WTC11 (cell line): ENCODE measurements at regions not wholly inside any gene's neighbourhood (a gene's known extent, or its start where the extent isn't known, plus 50 kb on each side); places are given as distances from the start of the nearest gene placed in this dataset.

Experiments used
- CREB1 ChIP-seq: sonication (generic); formaldehyde crosslinking; IDR thresholded peaks from 2 replicates; pipeline ENCODE4 v1.8.0; 2023; ENCODE audit warnings: mild to moderate bottlenecking, missing genetic modification reagents
- ESRRA ChIP-seq: sonication (generic); formaldehyde crosslinking; IDR thresholded peaks from 2 replicates; pipeline ENCODE4 v1.8.1; 2022; ENCODE audit warnings: mild to moderate bottlenecking, missing genetic modification reagents, borderline replicate concordance
- GABPB1 ChIP-seq: sonication (generic); formaldehyde crosslinking; IDR thresholded peaks from 2 replicates; pipeline ENCODE4 v1.8.1; 2023; ENCODE audit warnings: mild to moderate bottlenecking, missing genetic modification reagents
- JAZF1 ChIP-seq: fragments of 250-450 bp; sonication (Bioruptor Pico); IDR thresholded peaks from 2 replicates; pipeline ENCODE4 v1.9.0; 2021; ENCODE audit warnings: moderate library complexity, mild to moderate bottlenecking, inconsistent platforms
- JUN ChIP-seq: sonication (generic); formaldehyde crosslinking; IDR thresholded peaks from 2 replicates; pipeline ENCODE4 v1.8.0; 2023; ENCODE audit warnings: mild to moderate bottlenecking, missing genetic modification reagents
- TEAD4 ChIP-seq: sonication (generic); formaldehyde crosslinking; IDR thresholded peaks from 2 replicates; pipeline ENCODE4 v1.8.0; 2022; ENCODE audit warnings: mild to moderate bottlenecking, missing genetic modification reagents
- TP53 ChIP-seq: sonication (generic); formaldehyde crosslinking; IDR thresholded peaks from 2 replicates; pipeline ENCODE4 v1.8.1; 2023; ENCODE audit warnings: mild to moderate bottlenecking, missing genetic modification reagents
- ZNF263 ChIP-seq: sonication (generic); formaldehyde crosslinking; IDR thresholded peaks from 2 replicates; pipeline ENCODE4 v1.8.1; 2022; ENCODE audit warnings: low read depth, mild to moderate bottlenecking, moderate library complexity, missing genetic modification reagents
- ZNF317 ChIP-seq: sonication (generic); formaldehyde crosslinking; IDR thresholded peaks from 2 replicates; pipeline ENCODE4 v1.8.1; 2023; ENCODE audit warnings: low read depth, mild to moderate bottlenecking, moderate library complexity, missing genetic modification reagents, borderline replicate concordance
- ZSCAN18 ChIP-seq: fragments of 250-450 bp; sonication (Bioruptor Pico); IDR thresholded peaks from 2 replicates; pipeline ENCODE4 v2.1.2; 2022; ENCODE audit warnings: mild to moderate bottlenecking, moderate library complexity
- TF ChIP-seq, protein P1 (sequence below): fragments of 200-600 bp; IDR thresholded peaks from 2 replicates; pipeline ENCODE4 v1.8.0; 2022; ENCODE audit warnings: antibody characterized with exemption
- TF ChIP-seq, protein P2 (sequence below): sonication (generic); formaldehyde crosslinking; IDR thresholded peaks from 2 replicates; pipeline ENCODE4 v1.8.0; 2023; ENCODE audit warnings: missing genetic modification reagents, mild to moderate bottlenecking, borderline replicate concordance
- TF ChIP-seq, protein P3 (sequence below): sonication (generic); formaldehyde crosslinking; IDR thresholded peaks from 2 replicates; pipeline ENCODE4 v1.8.1; 2023; ENCODE audit warnings: mild to moderate bottlenecking, missing genetic modification reagents, moderate library complexity

- TF ChIP-seq, protein P1, sequence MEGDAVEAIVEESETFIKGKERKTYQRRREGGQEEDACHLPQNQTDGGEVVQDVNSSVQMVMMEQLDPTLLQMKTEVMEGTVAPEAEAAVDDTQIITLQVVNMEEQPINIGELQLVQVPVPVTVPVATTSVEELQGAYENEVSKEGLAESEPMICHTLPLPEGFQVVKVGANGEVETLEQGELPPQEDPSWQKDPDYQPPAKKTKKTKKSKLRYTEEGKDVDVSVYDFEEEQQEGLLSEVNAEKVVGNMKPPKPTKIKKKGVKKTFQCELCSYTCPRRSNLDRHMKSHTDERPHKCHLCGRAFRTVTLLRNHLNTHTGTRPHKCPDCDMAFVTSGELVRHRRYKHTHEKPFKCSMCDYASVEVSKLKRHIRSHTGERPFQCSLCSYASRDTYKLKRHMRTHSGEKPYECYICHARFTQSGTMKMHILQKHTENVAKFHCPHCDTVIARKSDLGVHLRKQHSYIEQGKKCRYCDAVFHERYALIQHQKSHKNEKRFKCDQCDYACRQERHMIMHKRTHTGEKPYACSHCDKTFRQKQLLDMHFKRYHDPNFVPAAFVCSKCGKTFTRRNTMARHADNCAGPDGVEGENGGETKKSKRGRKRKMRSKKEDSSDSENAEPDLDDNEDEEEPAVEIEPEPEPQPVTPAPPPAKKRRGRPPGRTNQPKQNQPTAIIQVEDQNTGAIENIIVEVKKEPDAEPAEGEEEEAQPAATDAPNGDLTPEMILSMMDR = no peak
- TF ChIP-seq, protein P2, sequence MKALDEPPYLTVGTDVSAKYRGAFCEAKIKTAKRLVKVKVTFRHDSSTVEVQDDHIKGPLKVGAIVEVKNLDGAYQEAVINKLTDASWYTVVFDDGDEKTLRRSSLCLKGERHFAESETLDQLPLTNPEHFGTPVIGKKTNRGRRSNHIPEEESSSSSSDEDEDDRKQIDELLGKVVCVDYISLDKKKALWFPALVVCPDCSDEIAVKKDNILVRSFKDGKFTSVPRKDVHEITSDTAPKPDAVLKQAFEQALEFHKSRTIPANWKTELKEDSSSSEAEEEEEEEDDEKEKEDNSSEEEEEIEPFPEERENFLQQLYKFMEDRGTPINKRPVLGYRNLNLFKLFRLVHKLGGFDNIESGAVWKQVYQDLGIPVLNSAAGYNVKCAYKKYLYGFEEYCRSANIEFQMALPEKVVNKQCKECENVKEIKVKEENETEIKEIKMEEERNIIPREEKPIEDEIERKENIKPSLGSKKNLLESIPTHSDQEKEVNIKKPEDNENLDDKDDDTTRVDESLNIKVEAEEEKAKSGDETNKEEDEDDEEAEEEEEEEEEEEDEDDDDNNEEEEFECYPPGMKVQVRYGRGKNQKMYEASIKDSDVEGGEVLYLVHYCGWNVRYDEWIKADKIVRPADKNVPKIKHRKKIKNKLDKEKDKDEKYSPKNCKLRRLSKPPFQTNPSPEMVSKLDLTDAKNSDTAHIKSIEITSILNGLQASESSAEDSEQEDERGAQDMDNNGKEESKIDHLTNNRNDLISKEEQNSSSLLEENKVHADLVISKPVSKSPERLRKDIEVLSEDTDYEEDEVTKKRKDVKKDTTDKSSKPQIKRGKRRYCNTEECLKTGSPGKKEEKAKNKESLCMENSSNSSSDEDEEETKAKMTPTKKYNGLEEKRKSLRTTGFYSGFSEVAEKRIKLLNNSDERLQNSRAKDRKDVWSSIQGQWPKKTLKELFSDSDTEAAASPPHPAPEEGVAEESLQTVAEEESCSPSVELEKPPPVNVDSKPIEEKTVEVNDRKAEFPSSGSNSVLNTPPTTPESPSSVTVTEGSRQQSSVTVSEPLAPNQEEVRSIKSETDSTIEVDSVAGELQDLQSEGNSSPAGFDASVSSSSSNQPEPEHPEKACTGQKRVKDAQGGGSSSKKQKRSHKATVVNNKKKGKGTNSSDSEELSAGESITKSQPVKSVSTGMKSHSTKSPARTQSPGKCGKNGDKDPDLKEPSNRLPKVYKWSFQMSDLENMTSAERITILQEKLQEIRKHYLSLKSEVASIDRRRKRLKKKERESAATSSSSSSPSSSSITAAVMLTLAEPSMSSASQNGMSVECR (CRISPR knock-in tag) = no peak
- TF ChIP-seq TEAD4 (CRISPR knock-in tag) (no peak), ZNF263 (no peak), ZSCAN18 (no peak), JAZF1 (no peak), CREB1 (no peak), ZNF317 (CRISPR knock-in tag) (no peak), GABPB1 (CRISPR knock-in tag) (no peak), TP53 (no peak), JUN (no peak), ESRRA (CRISPR knock-in tag) (no peak)
- TF ChIP-seq, protein P3, sequence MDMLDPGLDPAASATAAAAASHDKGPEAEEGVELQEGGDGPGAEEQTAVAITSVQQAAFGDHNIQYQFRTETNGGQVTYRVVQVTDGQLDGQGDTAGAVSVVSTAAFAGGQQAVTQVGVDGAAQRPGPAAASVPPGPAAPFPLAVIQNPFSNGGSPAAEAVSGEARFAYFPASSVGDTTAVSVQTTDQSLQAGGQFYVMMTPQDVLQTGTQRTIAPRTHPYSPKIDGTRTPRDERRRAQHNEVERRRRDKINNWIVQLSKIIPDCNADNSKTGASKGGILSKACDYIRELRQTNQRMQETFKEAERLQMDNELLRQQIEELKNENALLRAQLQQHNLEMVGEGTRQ (CRISPR knock-in tag) = no peak
Measured at GRCh38 chr22:19603767-19604166, 79.6 kb upstream of the CLDN5 start.
